ENCODE measurements at regions not wholly inside any gene's neighbourhood (a gene's known extent, or its start where the extent isn't known, plus 50 kb on each side); places are given as distances from the start of the nearest gene placed in this dataset.

DNA sequence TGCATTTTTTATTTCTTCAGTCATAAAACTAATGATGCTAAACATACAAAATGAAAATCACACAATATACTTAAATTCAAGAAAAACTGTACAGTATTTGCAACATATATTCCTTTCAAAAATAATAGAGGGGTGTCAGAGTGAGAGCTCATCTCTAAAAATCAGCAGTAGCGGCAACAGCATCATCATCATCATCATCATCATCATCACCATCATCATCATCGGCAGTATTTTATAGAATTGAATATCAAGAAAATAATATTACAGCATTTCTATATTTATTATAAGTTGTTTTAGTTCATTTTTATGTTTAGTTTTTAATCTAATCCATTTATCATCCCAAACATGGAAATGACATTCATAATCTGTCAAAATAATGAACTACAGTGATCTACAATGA lies 67.4 kb upstream of the PPP1R3A start:
- TF ChIP-seq CTCF (IDR thresholded peaks at IDR 0.05), result no peak
- TF ChIP-seq POLR2A (IDR thresholded peaks at IDR 0.05), result no peak
